ENCODE measurements at regions not wholly inside any gene's neighbourhood (a gene's known extent, or its start where the extent isn't known, plus 50 kb on each side); places are given as distances from the start of the nearest gene placed in this dataset.

GRCh38 chr17:72530454-72530853 is 409.6 kb downstream of the SOX9 start:
- no peaks in the 10 kb centered on the region for H3K4me1 Mint-ChIP-seq
- H3K36me3 ChIP-seq (ENCODE audit: control insufficient read depth, insufficient read depth, low read length), result no peaks in the 10 kb centered on the region
- peaks cover 9% of the 10 kb centered on the region for H3K9me3 ChIP-seq (ENCODE audit: control insufficient read depth, low read length)
- DNase-seq, result no peak
- TF ChIP-seq CTCF (conservative IDR thresholded peaks at IDR 0.05), result no peak
- no peak overlapping the region for H3K9ac ChIP-seq (ENCODE audit: extremely low read depth, low read length, poor library complexity, severe bottlenecking)
- H3K4me3 ChIP-seq (ENCODE audit: low read length), result no peak overlapping the region
- no peak overlapping the region for H3K27ac ChIP-seq (ENCODE audit: low read depth, low read length)
- H3K36me3 Mint-ChIP-seq (ENCODE audit: low read depth), result peaks cover 3% of the 10 kb centered on the region
- H3K9me3 Mint-ChIP-seq, result peaks cover 11% of the 10 kb centered on the region
- 86 to 100% methylated on average over 2 to 3 of the region's 3 CpGs for WGBS, 2 experiments (ENCODE audit: insufficient coverage in 1 of 2, insufficient read length in 1 of 2)
- H3K27me3 ChIP-seq (ENCODE audit: control insufficient read depth, insufficient read depth, low read length, poor library complexity, severe bottlenecking), result no peaks in the 10 kb centered on the region
- no peak overlapping the region for H3K27ac Mint-ChIP-seq
- no peak overlapping the region for H3K4me3 Mint-ChIP-seq
- H3K4me1 ChIP-seq (ENCODE audit: control insufficient read depth, insufficient read depth, low read length), result no peaks in the 10 kb centered on the region
- H3K27me3 Mint-ChIP-seq (ENCODE audit: insufficient read depth), result peaks cover 9% of the 10 kb centered on the region

- H3K4me1 ChIP-seq (ENCODE audit: control insufficient read depth, insufficient read depth, low read length), result no peaks in the 10 kb centered on the region
- peaks cover 9% of the 10 kb centered on the region for H3K9me3 ChIP-seq (ENCODE audit: control insufficient read depth, low read length)
- no peak overlapping the region for H3K9ac ChIP-seq (ENCODE audit: extremely low read depth, low read length, poor library complexity, severe bottlenecking)
- Mint-ChIP-seq H3K4me3 (no peak overlapping the region), H3K36me3 (ENCODE audit: low read depth) (peaks cover 3% of the 10 kb centered on the region), H3K9me3 (peaks cover 11% of the 10 kb centered on the region), H3K27me3 (ENCODE audit: insufficient read depth) (peaks cover 18% of the 10 kb centered on the region), H3K27ac (no peak overlapping the region), H3K4me1 (no peaks in the 10 kb centered on the region)
- H3K27me3 ChIP-seq (ENCODE audit: control insufficient read depth, insufficient read depth, low read length, poor library complexity, severe bottlenecking), result no peaks in the 10 kb centered on the region
- TF ChIP-seq CTCF (conservative IDR thresholded peaks at IDR 0.05), result no peak
- no peak for DNase-seq
- WGBS, 2 experiments (ENCODE audit: insufficient coverage in 1 of 2, insufficient read length in 1 of 2), result 88 to 93% methylated on average over 4 to 6 of the region's 6 CpGs
- H3K4me3 ChIP-seq (ENCODE audit: low read length), result no peak overlapping the region
- no peaks in the 10 kb centered on the region for H3K36me3 ChIP-seq (ENCODE audit: control insufficient read depth, insufficient read depth, low read length)
- H3K27ac ChIP-seq (ENCODE audit: low read depth, low read length), result no peak overlapping the region
These were observed 410.9 kb downstream of the SOX9 start for GRCh38 chr17:72531729-72532128.

GRCh38 chr17:72534265-72534664 is 413.4 kb downstream of the SOX9 start:
- H3K4me1 Mint-ChIP-seq, result peaks cover 4% of the 10 kb centered on the region
- Histone ChIP-seq H3K4me3 (ENCODE audit: low read length) (no peak overlapping the region), H3K4me1 (ENCODE audit: control insufficient read depth, insufficient read depth, low read length) (no peaks in the 10 kb centered on the region), H3K36me3 (ENCODE audit: control insufficient read depth, insufficient read depth, low read length) (no peaks in the 10 kb centered on the region), H3K27me3 (ENCODE audit: control insufficient read depth, insufficient read depth, low read length, poor library complexity, severe bottlenecking) (peaks cover 14% of the 10 kb centered on the region), H3K9ac (ENCODE audit: extremely low read depth, low read length, poor library complexity, severe bottlenecking) (no peak overlapping the region), H3K9me3 (ENCODE audit: control insufficient read depth, low read length) (peaks cover 9% of the 10 kb centered on the region), H3K27ac (ENCODE audit: low read depth, low read length) (no peak overlapping the region)
- no peak overlapping the region for H3K4me3 Mint-ChIP-seq
- DNase-seq, result no peak
- WGBS, 2 experiments (ENCODE audit: insufficient coverage in 1 of 2, insufficient read length in 1 of 2), result 95 to 100% methylated on average over 1 to 2 of the region's 2 CpGs
- peaks cover 20% of the 10 kb centered on the region for H3K27me3 Mint-ChIP-seq (ENCODE audit: insufficient read depth)
- peaks cover 3% of the 10 kb centered on the region for H3K36me3 Mint-ChIP-seq (ENCODE audit: low read depth)
- peaks cover 11% of the 10 kb centered on the region for H3K9me3 Mint-ChIP-seq
- no peak for TF ChIP-seq CTCF (conservative IDR thresholded peaks at IDR 0.05)
- H3K27ac Mint-ChIP-seq, result no peak overlapping the region

Data from endodermal cell (in vitro differentiated cells).